Spleen (tissue), 11 donors: ENCODE measurements at regions not wholly inside any gene's neighbourhood (a gene's known extent, or its start where the extent isn't known, plus 50 kb on each side); places are given as distances from the start of the nearest gene placed in this dataset.

Source experiments
- DNase-seq: peaks from one replicate; pipeline ENCODE4 v3.0.0-alpha.2; 2020
- H3K27ac ChIP-seq, 8 donors: fragments of 200-600 bp; sonication (generic) in 7 of 8; 1 replicate in 4 of 8; 2 replicates in 4 of 8; pipeline versions ENCODE4 v1.5.0 to v1.8.0; 2016 to 2021; ENCODE audit warnings: inconsistent platforms in 4 of 8, mild to moderate bottlenecking in 4 of 8, moderate library complexity in 1 of 8
- H3K27me3 ChIP-seq, 7 donors: fragments of 200-600 bp; sonication (generic) in 6 of 7; replicated peaks in 1 of 7; 1 replicate in 4 of 7; 2 replicates in 3 of 7; pipeline versions ENCODE4 v1.5.0 to v1.8.0; 2016 to 2021; ENCODE audit warnings: inconsistent platforms in 3 of 7, mild to moderate bottlenecking in 1 of 7
- H3K36me3 ChIP-seq, 6 donors: fragments of 200-600 bp; sonication (generic) in 5 of 6; 1 replicate in 4 of 6; 2 replicates in 2 of 6; pipeline versions ENCODE4 v1.5.0 to v1.8.0; 2016 to 2021; ENCODE audit warnings: inconsistent platforms in 2 of 6
- H3K4me1 ChIP-seq, 6 donors: fragments of 200-600 bp; sonication (generic) in 5 of 6; 1 replicate in 3 of 6; 2 replicates in 3 of 6; pipeline versions ENCODE4 v1.5.0 to v1.8.0; 2016 to 2021; ENCODE audit warnings: inconsistent platforms in 3 of 6
- H3K4me3 ChIP-seq, 8 donors: fragments of 200-600 bp; sonication (generic) in 7 of 8; 1 replicate in 4 of 8; 2 replicates in 4 of 8; pipeline versions ENCODE4 v1.5.0 to v1.8.0; 2016 to 2021; ENCODE audit warnings: inconsistent platforms in 4 of 8, mild to moderate bottlenecking in 4 of 8, moderate library complexity in 2 of 8
- H3K9me3 ChIP-seq, 8 donors: fragments of 200-600 bp; sonication (generic) in 7 of 8; 1 replicate in 4 of 8; 2 replicates in 4 of 8; pipeline versions ENCODE4 v1.5.0 to v1.8.0; 2016 to 2021; ENCODE audit warnings: inconsistent platforms in 4 of 8
- POLR2A ChIP-seq, 3 donors: fragments of 450-650 bp; IDR thresholded peaks; one replicate each; pipeline ENCODE4 v1.5.1; 2017; ENCODE audit warnings: antibody characterized with exemption in 3 of 3, mild to moderate bottlenecking in 1 of 3
- POLR2AphosphoS5 ChIP-seq, 3 donors: sonication (generic); formaldehyde crosslinking; IDR thresholded peaks; one replicate each; pipeline ENCODE4 v1.5.1; 2017; ENCODE audit warnings: antibody characterized with exemption in 3 of 3
- WGBS, 5 donors: extraction: QIAGEN DNeasy Blood & Tissue Kit in 3 of 5; methylation state at CpG; one replicate each; pipeline versions ENCODE4 v1.1.5 to v1.1.7; 2013 to 2018; 5-methylcytosine and 5-hydroxymethylcytosine counted together
- intact Hi-C: fragments of 100-400 bp; cut with DNase I; formaldehyde crosslinking; loops from one replicate; pipeline ENCODE4 v1.15.0; 2023; ENCODE audit warnings: low total_unique reads
- TF ChIP-seq, protein P1 (sequence below), 11 experiments: fragments of 200-600 bp in 7 of 11; fragments of 450-650 bp in 4 of 11; sonication (generic) in 4 of 11; IDR thresholded peaks in 8 of 11; conservative IDR thresholded peaks in 3 of 11; 1 replicate in 7 of 11; 2 replicates in 4 of 11; pipeline versions ENCODE4 v1.4.0 to v1.8.0; 2016 to 2021; ENCODE audit warnings: antibody characterized with exemption in 11 of 11, inconsistent platforms in 4 of 11, mild to moderate bottlenecking in 1 of 11
- donor health status: healthy with polysubstance abuse.
- donor health status: DM: no; HTN: no; CAD: no; lungs with moderate emphysema.
- donor health status: DM: no; HTN: no; CAD: no.
- donor health status: Bipolar disorder and iron deficiency.
- donor health status: healthy.
- donor health status: DM: no; HTN: no; CAD: no.
- donor health status: DM: yes; HTN: yes; CAD: no.

DNA sequence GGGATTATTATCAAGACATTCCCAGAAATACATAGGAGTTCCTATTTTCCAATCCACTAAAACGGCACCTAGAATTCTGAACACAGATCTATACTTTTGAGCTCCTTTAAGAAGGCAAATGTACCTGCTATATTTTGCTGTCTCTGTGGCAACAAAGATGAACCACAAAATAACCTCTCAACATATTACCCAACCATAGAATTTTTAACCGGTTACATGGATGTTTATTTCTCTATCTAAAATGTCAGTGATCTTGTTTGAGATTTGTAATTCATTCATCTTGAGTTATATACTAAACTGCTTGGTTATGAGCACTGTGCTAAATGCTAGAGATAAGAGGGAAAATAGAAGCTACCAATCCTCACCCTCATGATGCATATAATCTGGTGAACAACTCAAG, 117.5 kb upstream of the HMGCLL1 start:
- intact Hi-C loops: no loop called here
- H3K4me1 ChIP-seq: no peaks in the 10 kb centered on the region
- no peaks in the 10 kb centered on the region for H3K36me3 ChIP-seq
- peaks cover 0 to 14% (median 0%) of the 10 kb centered on the region in 8 donors for H3K9me3 ChIP-seq
- WGBS, 5 donors: 81 to 96% (median 92%) methylated on average over 2 of the region's 2 CpGs
- no peak overlapping the region for H3K27ac ChIP-seq
- DNase-seq: no peak
- H3K27me3 ChIP-seq: no peaks in the 10 kb centered on the region
- TF ChIP-seq POLR2A (IDR thresholded peaks at IDR 0.05): no peak
- no peak overlapping the region for H3K4me3 ChIP-seq

DNA sequence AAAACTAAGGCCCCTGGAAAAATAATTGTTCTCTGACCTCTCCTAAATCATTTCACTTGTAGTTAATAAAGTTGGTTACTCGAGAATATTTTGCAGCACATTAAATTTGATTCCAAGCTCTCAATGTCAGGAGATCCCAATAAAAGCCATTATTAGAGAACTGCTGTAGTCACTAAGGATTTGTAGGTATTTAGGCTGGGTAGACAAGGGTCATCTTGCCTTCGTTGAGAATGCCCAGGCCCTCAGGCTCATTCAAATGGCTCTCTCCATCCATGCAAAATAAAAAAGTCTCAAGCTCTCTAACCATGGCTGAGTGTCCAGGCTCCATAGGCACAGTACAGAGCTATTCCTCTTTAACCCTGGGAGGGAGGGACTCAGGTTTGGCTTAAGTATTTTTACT, 117.0 kb upstream of the HMGCLL1 start:
- no peaks in the 10 kb centered on the region for H3K27me3 ChIP-seq
- peaks cover 0 to 14% (median 0%) of the 10 kb centered on the region in 8 donors for H3K9me3 ChIP-seq
- H3K4me1 ChIP-seq: no peaks in the 10 kb centered on the region
- no peak overlapping the region for H3K4me3 ChIP-seq
- no peaks in the 10 kb centered on the region for H3K36me3 ChIP-seq
- H3K27ac ChIP-seq: no peak overlapping the region
- intact Hi-C loops: no loop called here
- TF ChIP-seq POLR2AphosphoS5 (IDR thresholded peaks at IDR 0.05): no peak
- no peak for TF ChIP-seq POLR2A (IDR thresholded peaks at IDR 0.05)
- TF ChIP-seq, protein P1, sequence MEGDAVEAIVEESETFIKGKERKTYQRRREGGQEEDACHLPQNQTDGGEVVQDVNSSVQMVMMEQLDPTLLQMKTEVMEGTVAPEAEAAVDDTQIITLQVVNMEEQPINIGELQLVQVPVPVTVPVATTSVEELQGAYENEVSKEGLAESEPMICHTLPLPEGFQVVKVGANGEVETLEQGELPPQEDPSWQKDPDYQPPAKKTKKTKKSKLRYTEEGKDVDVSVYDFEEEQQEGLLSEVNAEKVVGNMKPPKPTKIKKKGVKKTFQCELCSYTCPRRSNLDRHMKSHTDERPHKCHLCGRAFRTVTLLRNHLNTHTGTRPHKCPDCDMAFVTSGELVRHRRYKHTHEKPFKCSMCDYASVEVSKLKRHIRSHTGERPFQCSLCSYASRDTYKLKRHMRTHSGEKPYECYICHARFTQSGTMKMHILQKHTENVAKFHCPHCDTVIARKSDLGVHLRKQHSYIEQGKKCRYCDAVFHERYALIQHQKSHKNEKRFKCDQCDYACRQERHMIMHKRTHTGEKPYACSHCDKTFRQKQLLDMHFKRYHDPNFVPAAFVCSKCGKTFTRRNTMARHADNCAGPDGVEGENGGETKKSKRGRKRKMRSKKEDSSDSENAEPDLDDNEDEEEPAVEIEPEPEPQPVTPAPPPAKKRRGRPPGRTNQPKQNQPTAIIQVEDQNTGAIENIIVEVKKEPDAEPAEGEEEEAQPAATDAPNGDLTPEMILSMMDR (IDR thresholded peaks at IDR 0.05 in 8 of 11, conservative IDR thresholded peaks at IDR 0.05 in 3 of 11): no peak
- DNase-seq: no peak
- WGBS, 5 donors: 60 to 72% (median 61%) methylated on average over 2 of the region's 2 CpGs

DNA sequence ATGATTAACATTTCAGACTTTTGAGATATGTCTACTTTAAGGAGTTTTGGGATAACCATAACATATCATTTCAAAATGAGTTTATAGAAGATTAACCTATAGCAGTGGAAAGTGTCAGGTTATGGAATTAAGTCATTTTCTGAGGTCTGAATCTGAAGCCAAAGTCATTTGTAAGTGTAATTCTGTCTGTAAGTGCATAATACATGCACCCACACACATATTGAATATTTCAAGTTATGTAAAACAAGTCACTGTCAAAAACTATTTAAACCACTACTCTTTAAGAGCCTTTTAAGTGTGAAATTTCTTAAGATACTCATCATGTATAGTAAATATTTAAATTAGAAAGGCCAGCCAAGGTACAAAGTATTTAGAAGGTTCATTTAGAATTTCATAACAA, 115.8 kb upstream of the HMGCLL1 start:
- no peak for DNase-seq
- no peaks in the 10 kb centered on the region for H3K27me3 ChIP-seq
- intact Hi-C loops: no loop called here
- H3K9me3 ChIP-seq: peaks cover 0 to 14% (median 0%) of the 10 kb centered on the region in 8 donors
- no peaks in the 10 kb centered on the region for H3K4me1 ChIP-seq
- TF ChIP-seq, protein P1 (IDR thresholded peaks at IDR 0.05 in 8 of 11, conservative IDR thresholded peaks at IDR 0.05 in 3 of 11): no peak
- TF ChIP-seq POLR2AphosphoS5 (IDR thresholded peaks at IDR 0.05) (no peak), POLR2A (IDR thresholded peaks at IDR 0.05) (no peak)
- no peak overlapping the region for H3K4me3 ChIP-seq
- H3K36me3 ChIP-seq: no peaks in the 10 kb centered on the region
- no peak overlapping the region for H3K27ac ChIP-seq

DNA sequence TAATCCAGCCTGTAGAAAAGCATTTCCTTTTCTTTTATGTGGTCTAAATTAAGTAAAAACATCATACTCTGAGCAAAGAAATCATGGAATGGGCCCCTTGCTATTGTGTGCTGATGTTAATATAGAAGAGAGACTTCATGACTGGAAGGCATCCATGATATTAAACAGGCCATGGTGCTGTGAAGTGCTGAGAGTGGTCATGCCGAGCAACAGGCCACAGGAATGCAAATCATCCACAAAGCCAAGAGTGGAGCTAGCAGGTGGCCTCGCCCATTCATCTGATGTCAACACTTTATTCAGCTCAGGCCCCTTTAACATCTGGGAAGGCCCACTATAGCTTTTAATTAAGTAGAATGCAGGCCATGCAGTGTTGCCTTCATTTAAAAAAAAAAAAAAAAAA, 115.2 kb upstream of the HMGCLL1 start:
- TF ChIP-seq, protein P1 (IDR thresholded peaks at IDR 0.05 in 8 of 11, conservative IDR thresholded peaks at IDR 0.05 in 3 of 11): no peak
- TF ChIP-seq POLR2A (IDR thresholded peaks at IDR 0.05) (no peak), POLR2AphosphoS5 (IDR thresholded peaks at IDR 0.05) (no peak)
- H3K4me1 ChIP-seq: no peaks in the 10 kb centered on the region
- intact Hi-C loops: no loop called here
- no peak for DNase-seq
- H3K27me3 ChIP-seq: no peaks in the 10 kb centered on the region
- no peak overlapping the region for H3K4me3 ChIP-seq
- H3K9me3 ChIP-seq: peaks cover 0 to 15% (median 0%) of the 10 kb centered on the region in 8 donors
- H3K36me3 ChIP-seq: no peaks in the 10 kb centered on the region
- 59 to 81% (median 70%) methylated on average over 2 of the region's 2 CpGs for WGBS, 5 donors
- no peak overlapping the region for H3K27ac ChIP-seq

DNA sequence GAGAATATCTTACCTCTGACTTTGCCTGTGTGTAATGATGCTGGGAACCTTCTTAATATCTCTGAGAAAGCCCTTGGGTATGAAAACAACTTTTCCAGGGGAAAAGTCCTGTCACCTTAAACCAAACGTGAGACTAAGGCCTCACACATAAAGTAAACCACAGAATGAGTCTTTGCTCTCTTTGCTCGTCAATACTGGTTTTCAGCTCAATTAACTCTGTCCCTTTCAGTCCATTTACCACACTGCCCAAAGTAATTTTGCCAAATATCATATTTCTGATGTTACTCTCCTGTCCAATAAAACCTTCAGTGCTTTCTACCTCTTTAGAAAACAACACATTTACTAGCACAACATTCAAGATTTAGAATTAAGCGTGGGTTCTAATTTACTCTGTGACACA, 100.5 kb upstream of the HMGCLL1 start:
- 62 to 80% (median 69%) methylated on average over 3 of the region's 3 CpGs for whole genome bisulfite sequencing, 5 donors
- no peaks in the 10 kb centered on the region for H3K36me3 ChIP-seq
- H3K27ac ChIP-seq: no peak overlapping the region
- no peak for DNase-seq
- no peaks in the 10 kb centered on the region for H3K27me3 ChIP-seq
- peaks cover 0 to 16% (median 4%) of the 10 kb centered on the region in 8 donors for H3K9me3 ChIP-seq
- H3K4me1 ChIP-seq: no peaks in the 10 kb centered on the region
- H3K4me3 ChIP-seq: no peak overlapping the region
- intact Hi-C loops: no loop called here
- TF ChIP-seq, protein P1 (IDR thresholded peaks at IDR 0.05 in 8 of 11, conservative IDR thresholded peaks at IDR 0.05 in 3 of 11): no peak
- TF ChIP-seq POLR2A (IDR thresholded peaks at IDR 0.05): no peak
- TF ChIP-seq POLR2AphosphoS5 (IDR thresholded peaks at IDR 0.05): no peak
